GM12892 (cell line): ENCODE measurements at regions not wholly inside any gene's neighbourhood (a gene's known extent, or its start where the extent isn't known, plus 50 kb on each side); places are given as distances from the start of the nearest gene placed in this dataset.

ENCODE experiments used
- DNase-seq: peaks from one replicate; pipeline ENCODE4 v3.0.0; 2011; ENCODE audit not compliant: insufficient read length
- FAIRE-seq: peaks from 2 replicates; lab custom pipeline; 2011; peaks lifted over from hg19 to GRCh38; lab: Jason Lieb, UNC
- POLR2A ChIP-seq: IDR thresholded peaks from 2 replicates; pipeline ENCODE4 v1.6.1; 2011; ENCODE audit warnings: low read depth, low read length, control low read depth
- POLR2AphosphoS5 ChIP-seq: IDR thresholded peaks from 2 replicates; pipeline ENCODE4 v1.6.1; 2011; ENCODE audit warnings: low read depth, low read length, control low read depth
- TAF1 ChIP-seq: IDR thresholded peaks from 2 replicates; pipeline ENCODE4 v1.6.1; 2011; ENCODE audit warnings: low read depth, mild to moderate bottlenecking, control low read depth, low read length, borderline replicate concordance

DNA sequence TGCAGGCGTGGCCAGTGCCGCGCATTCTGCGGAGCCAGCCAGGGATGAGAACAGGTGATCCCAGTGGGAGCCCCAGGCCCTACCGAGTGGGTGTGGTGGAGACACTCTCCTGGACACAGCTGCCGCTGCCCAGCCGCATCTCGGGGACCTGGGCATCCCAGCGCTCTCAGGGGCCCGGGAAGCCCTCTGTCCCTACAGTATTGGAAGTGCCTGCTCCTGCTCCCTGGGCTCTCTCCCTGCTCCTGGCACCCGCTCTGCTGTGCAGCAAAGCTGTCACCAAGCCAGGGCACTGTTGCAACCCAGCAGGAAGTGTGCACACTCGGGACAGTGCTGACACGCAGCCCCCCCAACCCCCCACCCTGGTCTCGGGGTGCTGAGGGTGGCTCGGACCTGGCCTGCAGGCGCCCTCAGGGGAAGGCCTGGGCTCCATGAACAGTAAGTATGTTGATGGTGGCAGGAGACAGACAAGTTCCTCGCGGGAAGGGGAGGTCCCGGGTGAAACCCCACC, 1177.4 kb upstream of the GBE1 start:
- no peak for FAIRE-seq
- DNase-seq, result no peak
- no peak for TF ChIP-seq POLR2A
- no peak for TF ChIP-seq POLR2AphosphoS5
- TF ChIP-seq TAF1, result no peak

DNA sequence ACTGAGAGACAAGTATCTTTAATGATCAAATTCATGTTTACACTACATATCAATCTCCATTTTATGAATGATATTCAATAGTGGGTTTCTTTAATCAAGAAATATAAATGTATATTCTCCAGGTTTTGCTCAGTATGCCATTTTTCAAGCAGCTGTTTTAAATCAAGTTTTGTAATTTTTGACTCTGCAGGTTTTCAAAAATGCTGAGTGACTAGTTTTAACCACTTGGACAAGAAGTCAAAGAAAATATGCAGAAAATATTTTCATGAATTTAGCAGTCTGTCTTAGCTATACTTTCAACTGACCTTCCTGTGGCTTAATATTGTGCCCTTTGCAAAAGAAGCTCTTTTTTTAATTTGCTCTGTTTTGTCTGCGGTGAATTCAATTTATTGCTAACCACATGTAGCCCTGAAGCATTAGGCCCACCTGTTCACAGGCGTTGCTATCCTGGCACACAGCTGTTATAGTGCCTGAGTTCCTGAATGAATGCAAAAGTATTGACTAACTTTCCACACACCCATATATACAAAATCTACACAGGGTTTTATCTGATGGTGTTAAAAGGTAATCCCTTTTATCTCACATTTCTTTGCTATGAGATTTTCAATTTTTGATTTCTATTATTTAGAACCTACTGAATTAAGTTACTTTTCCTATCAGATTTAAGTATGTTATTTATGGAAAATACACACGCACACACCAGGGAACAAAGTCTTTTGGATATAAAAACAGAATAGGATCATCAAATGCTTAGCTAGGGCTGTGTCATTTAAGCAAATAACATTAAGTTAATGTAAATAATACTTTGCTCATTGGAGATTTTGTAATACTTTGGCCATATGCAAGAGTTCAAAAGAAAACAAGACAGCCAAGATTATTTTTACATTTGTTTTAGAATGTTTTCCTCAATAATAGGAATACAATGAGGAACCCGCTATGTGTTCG, 1166.1 kb upstream of the GBE1 start:
- DNase-seq, result no peak
- TF ChIP-seq POLR2AphosphoS5, result no peak
- no peak for FAIRE-seq

DNA sequence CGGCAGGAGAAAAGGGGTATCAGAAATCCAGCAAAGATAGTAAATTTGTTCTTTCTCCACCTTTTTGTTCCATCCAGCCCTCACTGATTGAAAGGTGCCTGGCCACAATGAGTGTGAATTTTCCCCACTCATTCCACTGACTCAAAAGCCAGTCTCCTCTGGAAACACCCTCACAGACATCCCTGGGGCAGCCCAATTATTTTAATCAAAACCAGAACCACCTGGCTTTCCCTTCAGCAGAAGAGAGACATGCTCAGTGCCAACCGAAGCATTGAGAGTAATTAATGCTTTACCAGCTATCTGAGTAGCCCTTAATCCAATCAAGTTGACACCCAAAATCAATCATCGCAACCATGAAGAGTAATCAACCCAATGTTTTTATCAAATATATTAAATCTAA, 1129.6 kb upstream of the GBE1 start:
- DNase-seq (no peak), FAIRE-seq (no peak)
- TF ChIP-seq TAF1 (no peak), POLR2AphosphoS5 (no peak), POLR2A (no peak)

DNA sequence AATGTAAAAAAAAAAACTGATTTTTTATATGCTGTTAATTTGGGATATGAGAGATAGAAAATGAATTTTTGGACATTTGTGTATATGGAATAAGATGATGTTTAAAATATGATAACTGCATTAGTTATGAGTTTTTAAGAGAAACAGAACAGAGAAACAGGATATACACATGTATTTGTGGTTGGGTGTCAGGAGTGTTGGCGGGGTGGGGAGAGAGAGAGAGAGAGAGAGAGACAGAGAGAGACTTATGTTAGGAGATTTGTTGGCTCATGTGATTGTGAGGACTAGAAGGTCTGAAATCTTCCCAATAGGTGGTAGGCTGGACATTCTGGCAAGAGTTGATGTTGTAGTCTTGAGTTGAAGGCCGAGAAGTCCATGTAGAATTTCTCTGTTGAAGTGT, 1121.6 kb upstream of the GBE1 start:
- FAIRE-seq (no peak), DNase-seq (no peak)
- TF ChIP-seq POLR2AphosphoS5 (no peak), POLR2A (no peak), TAF1 (no peak)

DNA sequence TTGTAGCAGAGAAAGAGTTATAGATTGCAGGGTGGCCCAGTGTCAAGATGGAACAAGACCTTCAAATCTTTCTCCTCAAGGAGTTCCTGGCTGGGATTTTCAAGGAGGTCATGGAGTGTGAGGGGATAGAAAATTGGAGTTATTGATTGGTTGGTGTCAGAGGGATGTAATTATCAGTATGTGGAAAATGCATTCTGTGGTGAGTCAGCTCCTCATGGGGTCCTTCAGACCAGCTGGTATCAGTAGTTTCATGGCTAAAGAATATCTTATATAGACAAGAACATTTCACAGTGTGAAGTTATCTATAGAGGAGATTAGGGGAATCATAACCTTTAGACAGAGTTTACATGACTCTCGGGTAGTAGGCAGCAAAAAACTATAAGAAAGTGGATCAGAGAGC, 1114.0 kb upstream of the GBE1 start:
- FAIRE-seq (no peak), DNase-seq (no peak)
- TF ChIP-seq POLR2A (no peak), TAF1 (no peak), POLR2AphosphoS5 (no peak)

DNA sequence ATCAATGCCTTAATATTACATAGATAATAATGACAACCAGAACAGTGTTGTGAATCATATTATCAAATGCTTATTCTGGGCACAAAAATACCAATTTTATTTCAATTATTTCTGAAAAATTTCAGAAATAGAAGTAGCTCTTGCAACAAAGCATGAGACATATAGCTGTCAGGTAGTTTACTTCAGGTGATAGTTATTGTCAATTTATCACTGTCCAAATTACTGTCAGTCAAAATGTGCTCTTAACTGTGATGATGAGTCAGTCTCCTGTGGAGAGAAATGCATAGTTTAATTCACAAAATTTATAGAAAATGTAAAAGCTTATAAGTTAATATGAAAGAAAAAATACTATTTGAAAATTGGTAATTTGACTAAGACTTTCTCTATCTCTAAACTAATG, 1078.4 kb upstream of the GBE1 start:
- TF ChIP-seq TAF1 (no peak), POLR2A (no peak), POLR2AphosphoS5 (no peak)
- DNase-seq (no peak), FAIRE-seq (no peak)

DNA sequence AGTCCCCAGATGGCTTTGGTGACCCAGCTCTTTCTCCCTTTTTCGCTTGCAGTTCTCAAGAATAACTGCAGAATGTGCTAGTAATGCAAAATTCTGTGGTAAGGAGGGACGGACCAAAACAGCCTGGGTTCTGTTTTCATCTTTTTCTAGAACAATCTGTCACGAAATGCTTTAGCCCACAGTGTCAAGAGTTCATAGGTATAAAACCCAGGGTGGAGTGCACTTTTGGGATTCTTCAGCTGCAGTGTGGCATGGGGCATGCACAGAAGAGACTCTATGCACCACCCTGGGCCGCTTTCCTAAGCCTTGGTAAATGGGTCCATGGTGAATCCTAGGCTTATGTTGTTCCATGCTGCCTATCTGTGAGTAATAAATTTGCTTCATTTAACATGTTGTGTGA, 1072.7 kb upstream of the GBE1 start:
- TF ChIP-seq POLR2AphosphoS5 (no peak), TAF1 (no peak), POLR2A (no peak)
- no peak for DNase-seq
- no peak for FAIRE-seq

DNA sequence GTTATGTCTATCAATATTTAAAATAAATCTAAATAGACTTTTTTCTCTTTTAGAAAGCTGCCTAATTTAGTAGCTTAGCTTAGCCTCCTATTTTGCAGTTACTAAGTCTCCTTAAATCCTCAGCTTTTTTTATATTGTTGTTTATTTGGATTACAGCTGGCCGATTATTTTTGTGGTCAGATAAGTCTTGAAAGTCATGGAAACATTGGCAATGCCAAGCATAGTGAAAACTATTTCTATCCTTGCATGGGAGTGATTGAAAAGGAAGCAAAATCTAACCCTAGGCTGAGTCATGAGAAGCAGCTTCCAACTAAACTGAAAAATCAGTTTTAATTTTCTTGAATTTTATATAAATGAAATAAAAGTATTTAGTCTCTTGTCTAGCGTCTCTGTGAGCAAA, 1063.0 kb upstream of the GBE1 start:
- TF ChIP-seq POLR2AphosphoS5, result no peak
- TF ChIP-seq POLR2A, result no peak
- TF ChIP-seq TAF1, result no peak
- FAIRE-seq (no peak), DNase-seq (no peak)

DNA sequence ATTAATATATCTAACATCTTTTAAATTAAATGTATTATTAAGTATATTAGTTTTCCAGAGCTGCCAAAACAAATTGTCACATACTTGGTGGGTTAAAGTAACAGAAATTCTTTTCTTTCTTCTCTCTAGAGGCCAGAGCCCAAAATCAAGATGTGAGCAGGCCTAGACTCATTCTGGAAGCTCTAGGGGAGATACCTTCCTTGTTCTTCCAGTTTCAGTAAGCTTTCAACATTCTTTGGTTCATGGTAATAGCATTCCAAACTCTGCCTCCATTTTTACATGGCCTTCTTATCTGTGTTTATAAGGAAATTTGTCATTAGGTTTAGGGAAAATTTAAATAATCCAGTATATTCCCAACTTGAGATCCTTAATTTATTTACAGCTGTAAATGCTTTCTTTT, 1054.6 kb upstream of the GBE1 start:
- FAIRE-seq (no peak), DNase-seq (no peak)
- TF ChIP-seq TAF1 (no peak), POLR2AphosphoS5 (no peak), POLR2A (no peak)

DNA sequence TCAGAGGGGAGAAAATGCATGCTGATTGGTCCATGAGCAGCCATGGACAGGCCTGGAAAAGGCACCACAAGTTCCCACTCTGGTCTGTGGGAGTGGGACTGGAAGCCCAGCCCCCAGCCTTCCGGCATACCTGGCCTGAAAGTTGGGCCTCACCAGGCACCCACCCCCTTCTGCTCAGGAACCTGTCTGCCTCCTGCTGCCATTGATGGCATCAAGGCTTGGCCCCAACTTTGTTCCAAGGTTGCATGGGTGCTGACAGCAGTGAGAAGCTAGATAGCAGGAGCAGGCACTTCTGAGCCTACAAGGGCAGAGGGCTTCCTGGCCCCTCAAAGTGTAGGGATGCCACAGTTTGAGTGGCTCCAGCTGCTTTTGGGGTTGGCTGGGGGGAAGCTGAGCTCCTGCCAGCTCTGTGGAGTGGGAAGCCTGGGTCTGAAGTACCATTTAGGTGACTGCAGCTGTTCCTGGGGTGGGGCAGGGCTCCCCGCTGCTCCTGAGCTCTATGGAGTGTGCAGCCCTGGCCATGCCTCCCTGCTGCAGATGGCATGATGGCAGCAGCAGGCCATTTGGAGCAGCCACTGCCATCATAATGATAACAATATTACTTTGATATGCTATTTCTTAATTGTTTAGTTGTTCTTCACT, 1054.1 kb upstream of the GBE1 start:
- no peak for TF ChIP-seq TAF1
- TF ChIP-seq POLR2AphosphoS5, result no peak
- TF ChIP-seq POLR2A, result no peak
- DNase-seq (no peak), FAIRE-seq (no peak)

DNA sequence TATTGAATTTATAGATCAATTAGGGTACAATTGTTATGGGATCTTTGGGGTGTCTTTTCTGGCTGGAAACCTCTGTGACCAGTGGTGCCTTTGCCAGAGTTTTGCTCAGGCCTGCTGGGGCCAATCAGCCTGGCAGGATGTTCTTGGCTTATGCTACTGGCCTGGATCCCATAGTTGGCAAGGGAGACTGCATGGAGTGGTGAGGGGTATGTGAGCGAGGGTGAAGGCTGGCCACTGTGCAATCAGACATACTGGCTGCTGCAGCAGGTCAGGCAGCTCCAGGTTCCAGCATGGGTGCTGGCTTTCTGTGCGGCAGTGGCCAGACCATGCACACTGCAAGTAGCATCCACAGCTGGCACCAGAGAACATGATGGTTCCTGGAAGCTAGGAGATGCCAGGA, 1053.2 kb upstream of the GBE1 start:
- FAIRE-seq (no peak), DNase-seq (no peak)
- TF ChIP-seq POLR2A (no peak), POLR2AphosphoS5 (no peak), TAF1 (no peak)

DNA sequence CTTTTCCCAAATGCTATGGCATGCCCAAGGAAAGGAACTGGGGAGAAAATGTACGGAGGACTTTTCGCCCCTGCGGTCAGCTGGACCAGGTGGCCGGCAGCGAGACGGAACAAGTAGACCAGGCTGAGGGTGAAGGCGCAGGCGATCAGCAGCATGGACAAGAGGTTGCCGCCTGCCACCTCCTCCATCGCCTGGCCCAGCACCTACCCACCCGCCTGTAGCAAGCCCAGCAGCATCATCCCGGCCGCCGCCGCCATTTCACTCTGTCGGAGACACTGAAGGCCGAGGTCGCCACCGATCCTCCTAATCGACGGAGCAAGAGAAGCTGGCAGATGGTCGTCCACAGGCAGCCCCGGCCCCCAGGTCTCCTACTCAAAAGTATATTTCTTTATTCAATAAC, 1046.3 kb upstream of the GBE1 start:
- DNase-seq (no peak), FAIRE-seq (no peak)
- no peak for TF ChIP-seq TAF1
- no peak for TF ChIP-seq POLR2AphosphoS5
- TF ChIP-seq POLR2A, result no peak
